NCI-H345 treated with DMSO at 0.1 percent for 48 hours (cell line): ENCODE measurements at regions not wholly inside any gene's neighbourhood (a gene's known extent, or its start where the extent isn't known, plus 50 kb on each side); places are given as distances from the start of the nearest gene placed in this dataset.

Experiments
- DNase-seq: peaks from one replicate; lab custom pipeline; 2025; ENCODE audit not compliant: unreplicated experiment; lab: John Stamatoyannopoulos, UW

DNA sequence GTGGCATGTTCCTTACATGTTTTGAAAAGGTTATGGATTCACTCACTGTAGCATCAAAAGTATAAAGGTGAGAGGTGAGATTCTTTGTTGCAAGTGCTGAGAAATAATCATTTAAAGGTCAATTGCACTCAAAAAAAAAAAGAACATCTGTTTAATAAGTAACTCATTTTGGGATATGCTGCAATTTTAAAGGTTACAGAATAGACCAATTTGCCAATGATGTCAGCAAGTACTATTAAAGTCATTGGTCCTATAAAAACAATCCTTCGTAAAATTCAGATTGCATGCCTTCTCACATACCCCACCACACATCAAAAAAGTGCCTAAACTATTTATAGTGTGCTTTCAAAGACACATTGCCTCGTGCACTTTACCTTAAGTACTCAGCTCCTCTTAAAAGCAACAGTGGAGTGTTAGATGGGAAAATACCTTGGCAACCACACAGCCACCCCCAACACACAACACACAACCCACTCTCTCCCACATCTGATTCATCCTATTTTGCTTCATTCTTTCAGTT, 218.2 kb upstream of the ADGRL2 start:
- DNase-seq = no peak

GRCh38 chr1:81578867-81579266, 221.9 kb upstream of the ADGRL2 start:
- no peak for DNase-seq

GRCh38 chr1:81577004-81577697, 223.6 kb upstream of the ADGRL2 start:
- DNase-seq = no peak

DNA sequence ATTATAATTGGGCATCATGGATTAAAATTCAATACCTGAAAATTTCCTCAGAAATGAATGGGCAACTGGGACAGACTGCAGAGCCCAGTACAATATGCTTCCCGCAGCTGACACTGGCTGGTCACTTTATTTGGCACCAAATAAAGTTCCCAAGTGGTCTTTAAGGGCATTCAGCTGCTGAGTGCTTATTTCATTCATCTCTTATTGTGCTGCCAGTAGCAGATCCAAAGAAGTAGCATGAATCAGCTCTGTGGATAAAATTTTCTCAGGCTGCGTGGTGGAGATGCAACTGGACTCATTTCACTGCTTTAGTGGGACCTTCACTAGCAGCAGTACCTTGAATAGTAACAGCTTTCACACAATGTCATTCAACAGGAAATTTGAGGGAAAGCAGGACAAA, 226.3 kb upstream of the ADGRL2 start:
- DNase-seq = no peak

DNA sequence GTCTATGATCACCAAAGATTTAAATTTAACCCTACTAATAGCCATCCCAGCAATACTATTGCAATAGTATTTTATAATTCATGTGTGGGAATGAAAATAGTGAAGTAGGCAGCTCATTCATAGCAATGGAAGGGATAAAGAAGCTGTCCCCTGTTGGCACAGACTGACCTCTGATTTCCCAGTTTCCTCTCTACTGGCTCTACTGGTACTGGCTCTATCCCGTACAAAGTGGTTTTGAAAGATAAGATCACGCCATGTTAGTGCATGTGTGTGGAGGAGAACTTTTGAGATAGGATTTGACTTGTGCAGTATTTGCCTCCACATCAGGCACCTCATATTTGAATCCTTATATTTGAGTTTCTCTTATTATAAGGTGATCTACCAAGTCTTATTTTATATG, 227.3 kb upstream of the ADGRL2 start:
- DNase-seq = no peak

- no peak for DNase-seq
These were observed 228.8 kb upstream of the ADGRL2 start for GRCh38 chr1:81571946-81572345.

GRCh38 chr1:81569761-81570160, 231.0 kb upstream of the ADGRL2 start:
- DNase-seq = no peak

DNA sequence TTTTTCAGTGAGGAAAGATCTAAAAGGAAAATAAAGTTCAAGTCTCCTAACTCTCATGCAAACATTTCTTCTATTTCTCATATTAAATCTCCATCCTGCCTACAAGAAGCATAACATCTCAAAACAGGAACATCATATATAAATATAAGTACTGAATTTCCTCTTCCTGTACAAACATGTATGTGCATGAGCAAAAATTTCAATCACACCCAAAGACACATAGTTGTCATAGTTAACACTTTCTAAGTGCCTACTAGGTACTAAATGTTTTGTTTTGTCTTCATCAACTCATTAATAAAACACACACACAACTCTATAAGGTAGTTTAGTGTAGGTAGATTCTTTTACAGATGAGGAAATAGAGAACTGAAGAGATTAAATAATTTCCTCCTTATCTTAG, 237.1 kb upstream of the ADGRL2 start:
- no peak for DNase-seq

DNA sequence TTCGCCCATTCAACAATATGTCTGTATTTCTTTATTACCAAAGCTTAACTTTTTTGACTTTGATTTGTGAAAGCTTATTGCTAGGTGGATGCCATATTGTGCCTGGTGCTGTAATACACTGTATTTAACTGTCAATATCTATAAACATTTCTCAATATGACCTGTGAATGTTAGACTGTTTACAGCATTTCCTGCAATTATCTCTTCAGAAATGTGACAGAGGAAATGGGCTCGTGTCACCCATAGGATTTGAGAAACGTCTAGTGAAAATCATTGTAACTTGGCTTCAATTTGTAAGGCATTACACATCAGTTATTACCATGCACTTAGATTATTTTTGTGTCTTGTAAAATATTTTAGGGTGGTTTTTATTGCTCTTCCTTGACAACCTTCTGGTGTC, 237.8 kb upstream of the ADGRL2 start:
- no peak for DNase-seq

GRCh38 chr1:81560629-81561028, 240.1 kb upstream of the ADGRL2 start:
- DNase-seq = no peak

DNA sequence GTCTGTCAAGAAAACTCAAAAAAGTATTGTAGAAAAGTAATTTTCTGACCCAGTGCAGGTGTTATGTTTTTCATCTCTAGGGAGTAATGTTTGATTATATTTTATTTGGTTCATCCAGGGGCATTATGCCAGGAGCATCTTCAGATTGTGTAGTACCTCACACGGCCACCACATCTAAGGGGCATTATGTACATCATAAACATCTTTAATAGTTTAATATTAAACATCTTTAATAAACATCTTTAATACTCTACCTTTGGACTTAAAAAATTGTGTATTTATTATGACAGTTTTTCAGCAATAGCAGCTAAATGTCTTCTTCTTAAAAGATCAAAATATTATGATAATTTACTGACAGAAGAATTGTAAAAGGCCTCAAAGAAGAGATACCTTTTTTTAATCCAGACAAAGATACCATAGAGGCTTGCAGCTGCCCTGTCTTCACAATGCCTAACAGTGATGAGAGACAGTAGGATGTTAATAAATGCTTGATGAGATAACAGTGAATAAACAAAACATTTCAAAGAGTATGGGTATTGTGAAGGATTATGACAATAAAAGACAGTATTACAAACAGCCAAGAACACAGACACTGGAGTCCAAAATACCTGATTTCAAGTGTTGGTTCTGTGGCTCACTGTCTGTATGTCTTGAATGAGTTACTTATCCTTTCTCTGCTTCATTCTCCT, 240.9 kb upstream of the ADGRL2 start:
- no peak for DNase-seq

DNA sequence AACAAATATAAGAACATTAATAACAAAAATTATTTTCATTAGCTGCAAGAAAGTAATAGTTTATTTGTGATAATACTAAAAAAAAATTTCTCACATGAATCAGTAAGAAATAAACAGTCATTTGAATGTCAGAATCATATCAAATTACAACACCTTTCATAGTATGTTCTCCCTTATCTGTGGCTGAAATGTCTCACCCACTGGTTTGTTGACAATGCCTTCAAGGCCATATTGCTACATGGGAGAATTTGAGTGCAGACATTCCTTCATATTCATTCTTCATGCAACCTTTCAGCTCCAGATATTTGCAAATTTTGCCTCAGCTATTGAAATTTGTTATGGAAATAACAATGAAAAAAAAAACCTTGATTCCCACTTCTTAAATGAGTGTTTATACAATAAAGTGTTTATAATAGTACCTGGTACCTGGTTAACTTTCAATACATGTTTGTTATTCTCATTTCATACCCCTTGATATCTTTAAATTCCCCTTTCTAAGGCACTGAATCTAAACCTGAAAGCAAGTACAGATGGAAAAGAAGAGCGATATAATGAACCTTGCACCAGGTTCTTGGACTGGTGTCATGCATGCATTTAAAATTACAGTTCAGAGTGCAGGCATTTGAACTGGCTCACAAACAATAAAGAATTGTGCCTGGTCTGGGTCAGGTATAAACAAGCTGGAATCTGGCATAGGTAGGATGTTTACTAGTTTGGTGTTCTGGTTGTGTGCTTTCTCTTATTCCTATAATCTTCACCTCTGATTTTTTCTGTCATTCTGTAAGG, 242.2 kb upstream of the ADGRL2 start:
- no peak for DNase-seq

GRCh38 chr1:81556968-81557367, 243.8 kb upstream of the ADGRL2 start:
- no peak for DNase-seq

GRCh38 chr1:81554534-81554933, 246.2 kb upstream of the ADGRL2 start:
- no peak for DNase-seq

DNA sequence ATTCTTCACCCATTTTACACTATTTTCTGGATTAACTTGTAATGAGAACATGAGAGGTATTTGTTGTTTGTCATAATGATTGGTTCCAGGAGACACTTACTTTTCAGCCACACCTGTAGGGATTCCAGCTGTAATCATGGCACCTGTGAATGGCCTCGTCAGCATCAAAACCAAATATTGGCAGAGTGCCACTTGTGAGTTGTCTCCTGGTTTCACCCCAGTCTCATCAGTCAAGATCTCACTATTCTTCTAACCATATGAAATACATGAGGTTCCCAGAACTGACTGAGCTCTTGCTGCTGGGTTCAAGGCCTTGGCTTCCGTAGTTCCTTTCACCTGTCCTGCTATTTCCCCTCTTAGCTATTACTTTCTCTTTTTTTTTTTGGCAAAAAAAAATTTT, 246.6 kb upstream of the ADGRL2 start:
- DNase-seq = peak; percentile 78

- no peak for DNase-seq
These were observed 247.2 kb upstream of the ADGRL2 start for GRCh38 chr1:81553503-81553902.

- no peak for DNase-seq
These were observed 248.8 kb upstream of the ADGRL2 start for GRCh38 chr1:81551946-81552345.

DNA sequence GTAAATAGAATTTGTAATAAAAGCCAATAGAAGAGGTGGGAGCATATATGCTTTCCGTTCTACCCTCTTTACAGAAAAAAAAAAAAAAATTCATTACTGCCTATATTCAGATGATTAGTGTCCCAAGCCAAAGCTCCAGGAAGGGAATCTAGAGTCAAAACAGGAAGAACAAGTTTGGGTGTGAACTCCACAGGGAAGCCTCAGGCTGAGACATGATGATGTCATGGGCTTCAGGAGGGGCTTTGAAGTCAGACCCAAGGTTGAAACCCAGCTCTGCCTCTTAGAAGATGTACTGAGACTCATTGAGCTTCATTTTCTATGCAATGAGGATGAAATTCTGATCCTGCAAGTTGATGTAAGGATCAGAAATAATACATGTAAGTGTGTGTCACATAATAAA, 250.0 kb upstream of the ADGRL2 start:
- DNase-seq = no peak

DNA sequence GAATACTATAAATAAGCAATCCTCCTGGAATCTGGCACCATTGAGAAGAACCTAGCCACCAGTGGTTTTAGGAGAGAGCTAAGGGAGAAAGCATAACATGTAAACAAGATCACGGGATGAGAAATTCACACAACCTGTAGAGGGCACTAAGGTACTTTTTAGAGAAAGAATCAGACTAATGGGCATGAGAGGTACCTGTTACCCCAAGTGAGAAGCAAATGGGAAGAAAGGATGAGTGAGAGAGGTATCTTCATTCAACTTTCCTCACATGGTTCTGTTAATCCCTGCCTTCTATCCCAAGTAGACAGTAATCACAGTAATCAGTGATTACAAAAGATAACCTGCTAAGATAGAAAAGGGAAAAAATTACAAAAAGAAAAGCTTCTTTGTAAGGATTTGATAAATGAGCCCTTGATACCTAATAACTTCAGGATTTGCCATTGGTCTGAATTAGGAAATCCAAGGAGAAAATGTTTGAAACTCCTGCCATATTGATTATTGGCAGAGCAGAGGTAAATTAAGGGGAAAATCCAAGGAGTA, 251.1 kb upstream of the ADGRL2 start:
- DNase-seq = peak; percentile 18

DNA sequence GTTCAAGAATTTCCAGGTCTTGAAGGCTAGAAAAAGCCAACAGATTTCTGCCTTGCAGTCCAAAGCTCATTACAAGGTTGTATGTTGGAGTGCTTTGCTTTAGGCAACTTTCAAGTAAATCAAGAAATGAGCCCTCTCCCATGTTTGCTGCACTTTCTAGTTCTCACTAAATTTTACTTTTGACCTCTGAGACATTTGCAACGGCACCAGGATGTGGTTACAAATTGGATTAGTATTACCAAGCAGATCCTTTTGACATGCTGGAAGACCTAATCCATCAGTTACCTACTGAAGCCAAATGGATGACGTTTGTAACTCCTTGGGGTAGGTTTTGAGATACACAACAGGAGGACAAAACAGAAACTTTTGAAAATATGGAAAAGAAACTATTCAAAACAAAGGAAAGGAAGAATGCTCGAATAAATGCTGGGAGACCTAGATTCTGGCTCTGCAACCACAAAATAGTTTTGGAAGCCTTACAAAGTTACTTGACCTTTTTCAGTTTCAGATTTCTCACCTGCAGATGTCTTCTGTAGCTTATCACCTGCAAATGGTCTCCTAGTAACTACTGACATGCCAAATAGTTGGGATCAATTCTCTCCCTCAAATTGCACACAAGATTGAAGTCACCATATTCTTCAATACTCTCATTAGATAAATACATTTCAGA, 251.7 kb upstream of the ADGRL2 start:
- DNase-seq = no peak

DNA sequence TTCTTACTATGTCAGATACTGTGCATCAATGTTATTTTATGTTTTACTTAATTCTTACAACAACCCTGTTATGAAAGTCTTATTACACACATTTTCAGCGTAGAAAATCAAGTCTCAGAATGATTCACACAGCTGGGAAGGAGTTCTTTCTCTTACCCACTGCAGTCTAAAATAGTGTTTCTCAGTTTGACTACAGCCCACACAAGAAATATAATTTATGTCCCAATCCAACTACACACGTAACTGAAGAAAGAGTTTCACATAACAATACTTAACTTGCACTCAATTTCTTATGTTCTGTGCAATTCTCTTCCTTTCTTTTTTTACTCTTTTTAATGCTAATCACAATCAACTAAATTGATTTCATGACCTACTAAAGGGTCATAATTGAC, 252.8 kb upstream of the ADGRL2 start:
- no peak for DNase-seq
